HepG2 (cell line): ENCODE measurements at regions not wholly inside any gene's neighbourhood (a gene's known extent, or its start where the extent isn't known, plus 50 kb on each side); places are given as distances from the start of the nearest gene placed in this dataset.

ENCODE experiments used
- ATAC-seq: fragments of 200-7000 bp; cut with Tn5 transposase; 3 replicates; pipeline ENCODE4 v1.9.1; 2020; ENCODE audit warnings: mild to moderate bottlenecking, moderate library complexity
- BruUV-seq: library from RNA; stranded (reverse); fragments of 400-500 nt; replicated peaks from 2 replicates; lab custom pipeline; 2021; lab: Mats Ljungman, UMichigan
- CTCF ChIA-PET: fragments of 300-600 bp; formaldehyde crosslinking; extraction: SDS; loops from one replicate; lab custom pipeline; 2021; ENCODE audit warnings: low total read pairs, inconsistent platforms, low intra/inter-chr PET ratio; lab: Yijun Ruan, JAX
- POLR2A ChIA-PET: fragments of 350-600 bp; sonication (Branson Sonifier 250); formaldehyde crosslinking; loops from one replicate; lab custom pipeline; 2020; ENCODE audit warnings: antibody characterized with exemption, inconsistent platforms; lab: Yijun Ruan, JAX
- DNase-seq: peaks from one replicate; pipeline ENCODE4 v3.0.0-alpha.2; 2015; ENCODE audit warnings: low spot score
- FAIRE-seq: peaks from 3 replicates; lab custom pipeline; 2011; peaks lifted over from hg19 to GRCh38; lab: Jason Lieb, UNC
- H2AFZ ChIP-seq: one replicate; pipeline ENCODE4 v1.6.1; 2011; ENCODE audit warnings: low read length, inconsistent platforms
- H3K27ac ChIP-seq: fragments of 300-600 bp; 3 replicates; pipeline ENCODE4 v1.8.0; 2011; ENCODE audit warnings: mixed run types, mild to moderate bottlenecking, mixed read lengths, low read length, inconsistent platforms; ENCODE audit not compliant: insufficient read depth; ENCODE audit errors: extremely low read length
- H3K27me3 ChIP-seq, 2 experiments: fragments of 200-600 bp in 1 of 2; 2 replicates in 1 of 2; 3 replicates in 1 of 2; pipeline versions ENCODE4 v1.6.0 to v1.8.0; 2011; ENCODE audit warnings: low read length in 2 of 2, mild to moderate bottlenecking in 2 of 2, moderate library complexity in 2 of 2, inconsistent platforms in 1 of 2; ENCODE audit not compliant: insufficient read depth in 2 of 2, control insufficient read depth in 1 of 2
- H3K36me3 ChIP-seq, 2 experiments: fragments of 200-600 bp in 1 of 2; replicated peaks in 1 of 2; 2 replicates in 1 of 2; 3 replicates in 1 of 2; pipeline versions ENCODE4 v1.5.1 to v1.8.0; 2011; ENCODE audit warnings: low read length in 2 of 2, inconsistent platforms in 1 of 2; ENCODE audit not compliant: insufficient read depth in 2 of 2, control insufficient read depth in 1 of 2
- H3K4me1 ChIP-seq: 2 replicates; pipeline ENCODE4 v1.5.1; 2012; ENCODE audit warnings: low read length, inconsistent platforms; ENCODE audit not compliant: insufficient read depth
- H3K4me2 ChIP-seq: 2 replicates; pipeline ENCODE4 v1.6.0; 2011; ENCODE audit warnings: low read depth, low read length, inconsistent platforms
- H3K4me3 ChIP-seq, 3 experiments: fragments of 200-600 bp in 1 of 3; sonication (generic), shearing (Covaris generic) in 1 of 3; replicated peaks in 1 of 3; 2 replicates each; pipeline ENCODE4 v1.5.1; 2011 to 2016; ENCODE audit warnings: low read length in 3 of 3, inconsistent platforms in 2 of 3, low read depth in 2 of 3, mild to moderate bottlenecking in 2 of 3, control low read depth in 1 of 3, mixed read lengths in 1 of 3; ENCODE audit not compliant: insufficient read depth in 1 of 3
- H3K79me2 ChIP-seq: one replicate; pipeline ENCODE4 v1.6.1; 2011; ENCODE audit warnings: low read length, inconsistent platforms; ENCODE audit not compliant: insufficient read depth
- H3K9ac ChIP-seq: 2 replicates; pipeline ENCODE4 v1.6.0; 2011; ENCODE audit warnings: mild to moderate bottlenecking, low read depth, low read length, inconsistent platforms; ENCODE audit not compliant: insufficient read depth
- H3K9me3 ChIP-seq: 2 replicates; pipeline ENCODE4 v1.5.1; 2012; ENCODE audit warnings: mild to moderate bottlenecking, low read length
- H4K20me1 ChIP-seq: 2 replicates; pipeline ENCODE4 v1.6.0; 2011; ENCODE audit warnings: inconsistent platforms, mild to moderate bottlenecking, low read length, moderate library complexity; ENCODE audit not compliant: insufficient read depth
- ADNP ChIP-seq: sonication (generic); formaldehyde crosslinking; IDR thresholded peaks from 2 replicates; pipeline ENCODE4 v1.4.0; 2020; ENCODE audit warnings: missing genetic modification reagents
- ARNT ChIP-seq: fragments of 450-650 bp; IDR thresholded peaks from 2 replicates; pipeline ENCODE4 v1.6.1; 2017
- CERS6 ChIP-seq: sonication (generic); formaldehyde crosslinking; IDR thresholded peaks from 2 replicates; pipeline ENCODE4 v1.5.0; 2020; ENCODE audit warnings: missing genetic modification reagents
- FOXO1 ChIP-seq: sonication (generic); formaldehyde crosslinking; IDR thresholded peaks from 2 replicates; pipeline ENCODE4 v1.4.0; 2020; ENCODE audit warnings: missing genetic modification reagents
- HBP1 ChIP-seq: IDR thresholded peaks from 2 replicates; pipeline ENCODE4 v1.6.1; 2016; ENCODE audit warnings: low read depth, control low read depth
- HOXA7 ChIP-seq: sonication (generic); formaldehyde crosslinking; IDR thresholded peaks from 2 replicates; pipeline ENCODE4 v1.8.1; 2022; ENCODE audit warnings: mild to moderate bottlenecking, missing genetic modification reagents, moderate library complexity
- MBD4 ChIP-seq: IDR thresholded peaks from 2 replicates; pipeline ENCODE4 v1.6.1; 2012; ENCODE audit warnings: low read length, inconsistent platforms, borderline replicate concordance
- MZF1 ChIP-seq: sonication (generic); formaldehyde crosslinking; IDR thresholded peaks from 2 replicates; pipeline ENCODE4 v1.8.1; 2023; ENCODE audit warnings: mild to moderate bottlenecking, missing genetic modification reagents, borderline replicate concordance
- SCMH1 ChIP-seq: sonication (generic); formaldehyde crosslinking; IDR thresholded peaks from 2 replicates; pipeline ENCODE4 v1.9.0; 2021; ENCODE audit warnings: missing genetic modification reagents, mild to moderate bottlenecking, borderline replicate concordance
- TBP ChIP-seq: sonication (generic); formaldehyde crosslinking; IDR thresholded peaks from 2 replicates; pipeline ENCODE4 v1.5.0; 2020; ENCODE audit warnings: missing genetic modification reagents
- TERF1 ChIP-seq: sonication (generic); formaldehyde crosslinking; IDR thresholded peaks from 2 replicates; pipeline ENCODE4 v1.8.0; 2022; ENCODE audit warnings: mild to moderate bottlenecking, missing genetic modification reagents, moderate library complexity
- TFDP1 ChIP-seq: IDR thresholded peaks from 2 replicates; pipeline ENCODE4 v1.6.1; 2016; ENCODE audit warnings: missing compliant biosample characterization, missing genetic modification reagents, borderline replicate concordance
- THAP7 ChIP-seq: sonication (generic); formaldehyde crosslinking; IDR thresholded peaks from 2 replicates; pipeline ENCODE4 v1.8.1; 2023; ENCODE audit warnings: mild to moderate bottlenecking, missing genetic modification reagents
- ZBTB34 ChIP-seq: sonication (generic); formaldehyde crosslinking; IDR thresholded peaks from 2 replicates; pipeline ENCODE4 v1.8.0; 2022; ENCODE audit warnings: mild to moderate bottlenecking, missing genetic modification reagents
- ZFP82 ChIP-seq: sonication (generic); formaldehyde crosslinking; IDR thresholded peaks from 2 replicates; pipeline ENCODE4 v1.5.1; 2020; ENCODE audit warnings: mild to moderate bottlenecking, missing genetic modification reagents, borderline replicate concordance
- ZFY ChIP-seq: sonication (generic); formaldehyde crosslinking; IDR thresholded peaks from 2 replicates; pipeline ENCODE4 v1.4.0; 2020; ENCODE audit warnings: missing genetic modification reagents
- ZNF160 ChIP-seq: sonication (generic); formaldehyde crosslinking; IDR thresholded peaks from 2 replicates; pipeline ENCODE4 v1.8.0; 2022; ENCODE audit warnings: mild to moderate bottlenecking, inconsistent platforms, missing genetic modification reagents
- ZNF484 ChIP-seq: sonication (generic); formaldehyde crosslinking; IDR thresholded peaks from 2 replicates; pipeline ENCODE4 v1.5.1; 2020; ENCODE audit warnings: mild to moderate bottlenecking, low read depth, missing genetic modification reagents, borderline replicate concordance
- ZNF577 ChIP-seq: sonication (generic); formaldehyde crosslinking; IDR thresholded peaks from 2 replicates; pipeline ENCODE4 v1.4.0; 2020; ENCODE audit warnings: mild to moderate bottlenecking, low read depth, missing genetic modification reagents, borderline replicate concordance
- WGBS: methylation state at CpG from one replicate; pipeline ENCODE4 v1.1.6; 2017; ENCODE audit warnings: low lambda C conversion rate; 5-methylcytosine and 5-hydroxymethylcytosine counted together
- in situ Hi-C: cut with HindIII; loops from 2 replicates; pipeline ENCODE4 v1.10.0; 2017; ENCODE audit warnings: low pct_unique_long_range_greater_than_20kb; ENCODE audit not compliant: extremely low pct_ligation_motif_present
- intact Hi-C: fragments of 100-400 bp; cut with micrococcal nuclease; formaldehyde crosslinking; loops from one replicate; pipeline ENCODE4 v1.10.0; 2022; ENCODE audit not compliant: unreplicated experiment

- TF ChIP-seq CERS6, result no peak
- TF ChIP-seq TBP (CRISPR knock-in tag), result no peak
- TF ChIP-seq TERF1 (CRISPR knock-in tag), result no peak
- no peak for TF ChIP-seq HBP1 (CRISPR knock-in tag)
- no peak for TF ChIP-seq SCMH1 (CRISPR knock-in tag)
- TF ChIP-seq ARNT, result no peak
- no peak for TF ChIP-seq ZFP82 (CRISPR knock-in tag)
- TF ChIP-seq MBD4, result no peak
- no peak for TF ChIP-seq FOXO1
- TF ChIP-seq, all 625 proteins: peak for 0
These were observed 164.5 kb upstream of the TLE3 start (continued) for GRCh38 chr15:70262171-70262570.

- no peak overlapping the region for H3K4me3 ChIP-seq
- intact Hi-C loops (no loop called here), in situ Hi-C loops (no loop called here)
- H4K20me1 ChIP-seq, result peaks cover 3% of the 10 kb centered on the region; the same call in 1 of the 2 replicates
- WGBS, result 12% methylated on average over 4 of the region's 4 CpGs
- POLR2A ChIA-PET, result no interaction called here
- H3K4me1 ChIP-seq, result no peaks in the 10 kb centered on the region
- H3K4me2 ChIP-seq, result no peak overlapping the region
- ATAC-seq (no peak), FAIRE-seq (no peak), DNase-seq (no peak)
- H3K36me3 ChIP-seq, result no peaks in the 10 kb centered on the region
- no peaks in the 10 kb centered on the region for H3K9me3 ChIP-seq
- CTCF ChIA-PET, result no interaction called here
- H3K79me2 ChIP-seq, result no peaks in the 10 kb centered on the region
- H2AFZ ChIP-seq, result no peak overlapping the region
- H3K9ac ChIP-seq, result no peak overlapping the region
- BruUV-seq, result no TSS peak
- no peak overlapping the region for H3K27ac ChIP-seq
- peaks cover 0 to under 1% of the 10 kb centered on the region in 2 experiments; a peak in 2 of 5 replicates for H3K27me3 ChIP-seq
- no peak for TF ChIP-seq ZNF484 (CRISPR knock-in tag)
- TF ChIP-seq TFDP1, result no peak
- TF ChIP-seq HOXA7 (CRISPR knock-in tag), result no peak
- TF ChIP-seq ZBTB34, result no peak
- no peak for TF ChIP-seq ZFY (CRISPR knock-in tag)
- no peak for TF ChIP-seq ZNF160 (CRISPR knock-in tag)
- TF ChIP-seq MZF1 (CRISPR knock-in tag), result no peak
- TF ChIP-seq ADNP (CRISPR knock-in tag), result no peak
- TF ChIP-seq THAP7 (CRISPR knock-in tag), result no peak
- no peak for TF ChIP-seq ZNF577 (CRISPR knock-in tag)
These were observed 163.4 kb upstream of the TLE3 start for GRCh38 chr15:70261083-70261482.
